H1 (cell line): ENCODE measurements at regions not wholly inside any gene's neighbourhood (a gene's known extent, or its start where the extent isn't known, plus 50 kb on each side); places are given as distances from the start of the nearest gene placed in this dataset.

ENCODE experiments used
- CTCF ChIA-PET: fragments of 300-600 bp; sonication (Branson Sonifier 250); formaldehyde crosslinking; loops from one replicate; lab custom pipeline; 2021; ENCODE audit not compliant: partially characterized antibody; lab: Charles Lee
- POLR2A ChIA-PET: fragments of 300-600 bp; sonication (Branson Sonifier 250); formaldehyde crosslinking; loops from one replicate; lab custom pipeline; 2021; ENCODE audit warnings: inconsistent platforms; ENCODE audit not compliant: partially characterized antibody; lab: Charles Lee
- DNase-seq, 2 experiments: peaks; one replicate each; pipeline versions ENCODE4 v3.0.0 to v3.0.0-alpha.2; 2010 to 2022; ENCODE audit warnings: low spot score in 2 of 2, low read depth in 1 of 2, mixed read lengths in 1 of 2
- FAIRE-seq: peaks from 2 replicates; lab custom pipeline; 2011; peaks lifted over from hg19 to GRCh38; lab: Jason Lieb, UNC
- H2AFZ ChIP-seq: 2 replicates; pipeline ENCODE4 v1.8.1; 2012; ENCODE audit warnings: low read length, inconsistent platforms
- H2AK5ac ChIP-seq: 2 replicates; pipeline ENCODE4 v1.6.1; 2013; ENCODE audit warnings: low read depth, low read length
- H2BK120ac ChIP-seq: replicated peaks from 2 replicates; pipeline ENCODE3; 2013; ENCODE audit warnings: low read depth, low read length, inconsistent platforms
- H2BK12ac ChIP-seq: 2 replicates; pipeline ENCODE4 v1.6.1; 2013; ENCODE audit warnings: low read depth, low read length
- H2BK15ac ChIP-seq: 2 replicates; pipeline ENCODE4 v1.6.1; 2013; ENCODE audit warnings: low read length
- H2BK20ac ChIP-seq: 2 replicates; pipeline ENCODE4 v1.6.1; 2013; ENCODE audit warnings: low read length
- H2BK5ac ChIP-seq: 2 replicates; pipeline ENCODE4 v1.6.1; 2013; ENCODE audit warnings: low read depth, low read length
- H3K14ac ChIP-seq: 2 replicates; pipeline ENCODE4 v1.6.1; 2013; ENCODE audit warnings: inconsistent platforms; ENCODE audit not compliant: insufficient read length
- H3K18ac ChIP-seq: 2 replicates; pipeline ENCODE4 v1.6.1; 2013; ENCODE audit warnings: low read length; ENCODE audit errors: extremely low read depth
- H3K23ac ChIP-seq: 2 replicates; pipeline ENCODE4 v1.6.1; 2013; ENCODE audit warnings: inconsistent platforms; ENCODE audit not compliant: insufficient read length
- H3K23me2 ChIP-seq: 2 replicates; pipeline ENCODE4 v1.6.1; 2013; ENCODE audit warnings: low read depth, low read length
- H3K27ac ChIP-seq: 2 replicates; pipeline ENCODE4 v1.6.1; 2011; ENCODE audit warnings: low read depth, low read length, inconsistent platforms
- H3K27me3 ChIP-seq, 4 experiments: replicated peaks in 1 of 4; 1 replicate in 1 of 4; 2 replicates in 3 of 4; pipeline versions ENCODE4 v1.6.1 to v1.8.1; 2011 to 2013; ENCODE audit warnings: low read length in 3 of 4, mild to moderate bottlenecking in 3 of 4, inconsistent platforms in 2 of 4, mixed read lengths in 2 of 4, moderate library complexity in 1 of 4; ENCODE audit not compliant: control insufficient read depth in 3 of 4, insufficient read depth in 3 of 4; ENCODE audit errors: extremely low read depth in 1 of 4
- H3K36me3 ChIP-seq, 4 experiments: 2 replicates each; pipeline versions ENCODE4 v1.6.1 to v1.8.1; 2011 to 2013; ENCODE audit warnings: mild to moderate bottlenecking in 4 of 4, low read length in 3 of 4, moderate library complexity in 2 of 4, control low read depth in 1 of 4, inconsistent platforms in 1 of 4; ENCODE audit not compliant: insufficient read depth in 4 of 4, control insufficient read depth in 2 of 4
- H3K4ac ChIP-seq: replicated peaks from 2 replicates; pipeline ENCODE3; 2013; ENCODE audit warnings: low read length, low read depth, mixed read lengths, inconsistent platforms; ENCODE audit not compliant: insufficient read length
- H3K4me1 ChIP-seq, 4 experiments: replicated peaks in 1 of 4; 1 replicate in 1 of 4; 2 replicates in 3 of 4; pipeline versions ENCODE4 v1.6.1 to v1.8.1; 2011 to 2013; ENCODE audit warnings: low read length in 3 of 4, inconsistent platforms in 2 of 4, mixed read lengths in 1 of 4; ENCODE audit not compliant: insufficient read depth in 4 of 4, control insufficient read depth in 3 of 4
- H3K4me2 ChIP-seq, 2 experiments: 2 replicates each; pipeline versions ENCODE4 v1.6.1 to v1.8.1; 2011 to 2013; ENCODE audit warnings: low read depth in 2 of 2, low read length in 2 of 2, control low read depth in 1 of 2, inconsistent platforms in 1 of 2, mild to moderate bottlenecking in 1 of 2; ENCODE audit not compliant: insufficient read depth in 1 of 2
- H3K4me3 ChIP-seq, 4 experiments: fragments of 200-600, 300-600 bp in 1 of 4; sonication (generic), shearing (Covaris generic), sonication (Bioruptor Twin) in 1 of 4; 2 replicates each; pipeline versions ENCODE4 v1.5.1 to v1.8.1; 2011 to 2016; ENCODE audit warnings: low read length in 4 of 4, low read depth in 3 of 4, control low read depth in 2 of 4, inconsistent platforms in 2 of 4, mild to moderate bottlenecking in 2 of 4, mixed read lengths in 1 of 4, moderate library complexity in 1 of 4; ENCODE audit not compliant: insufficient read depth in 2 of 4; ENCODE audit errors: extremely low read depth in 1 of 4
- H3K56ac ChIP-seq: replicated peaks from 2 replicates; pipeline ENCODE3; 2013; ENCODE audit warnings: low read depth, mild to moderate bottlenecking, mixed read lengths, low read length, inconsistent platforms; ENCODE audit not compliant: insufficient read length
- H3K79me1 ChIP-seq: 2 replicates; pipeline ENCODE4 v1.6.1; 2013; ENCODE audit warnings: low read depth, low read length, control low read depth
- H3K79me2 ChIP-seq, 2 experiments: 2 replicates each; pipeline versions ENCODE4 v1.6.1 to v1.8.1; 2012 to 2013; ENCODE audit warnings: low read length in 2 of 2, mild to moderate bottlenecking in 2 of 2, inconsistent platforms in 1 of 2; ENCODE audit not compliant: insufficient read depth in 2 of 2, control insufficient read depth in 1 of 2
- H3K9ac ChIP-seq, 4 experiments: replicated peaks in 1 of 4; 1 replicate in 1 of 4; 2 replicates in 3 of 4; pipeline versions ENCODE4 v1.6.1 to v1.8.1; 2011 to 2013; ENCODE audit warnings: low read depth in 3 of 4, low read length in 3 of 4, control low read depth in 2 of 4, mild to moderate bottlenecking in 2 of 4, moderate library complexity in 2 of 4, inconsistent platforms in 1 of 4; ENCODE audit errors: extremely low read depth in 1 of 4
- H3K9me3 ChIP-seq, 2 experiments: 2 replicates each; pipeline versions ENCODE4 v1.6.1 to v1.8.1; 2012 to 2013; ENCODE audit warnings: mild to moderate bottlenecking in 2 of 2, moderate library complexity in 2 of 2, control low read depth in 1 of 2, inconsistent platforms in 1 of 2, low read depth in 1 of 2, low read length in 1 of 2, mixed read lengths in 1 of 2; ENCODE audit not compliant: insufficient read depth in 2 of 2
- H4K20me1 ChIP-seq, 2 experiments: replicated peaks in 1 of 2; 2 replicates each; pipeline versions ENCODE3 to v1.8.1; 2011 to 2013; ENCODE audit warnings: inconsistent platforms in 2 of 2, low read length in 2 of 2, mild to moderate bottlenecking in 1 of 2; ENCODE audit not compliant: insufficient read depth in 2 of 2, control insufficient read depth in 1 of 2
- H4K5ac ChIP-seq: 2 replicates; pipeline ENCODE4 v1.6.1; 2013; ENCODE audit warnings: low read length, low read depth, mixed read lengths, inconsistent platforms; ENCODE audit not compliant: insufficient read length
- H4K8ac ChIP-seq: 2 replicates; pipeline ENCODE4 v1.8.0; 2013; ENCODE audit warnings: mild to moderate bottlenecking, moderate library complexity, low read length, inconsistent platforms; ENCODE audit not compliant: insufficient read depth; ENCODE audit errors: extremely low read depth
- H4K91ac ChIP-seq: replicated peaks from 2 replicates; pipeline ENCODE3; 2013; ENCODE audit warnings: low read length, mixed read lengths, inconsistent platforms; ENCODE audit not compliant: insufficient read length
- CBX8 ChIP-seq: fragments of 300-800, 300-1000 bp; sonication (generic); IDR thresholded peaks from 2 replicates; pipeline ENCODE4 v1.7.1; 2016; ENCODE audit warnings: low read depth, low read length, borderline replicate concordance
- POU5F1 ChIP-seq: IDR thresholded peaks from 2 replicates; pipeline ENCODE4 v1.6.1; 2011; ENCODE audit warnings: low read depth, mild to moderate bottlenecking, low read length, moderate library complexity
- WGBS, 2 experiments: shearing (Covaris generic) in 1 of 2; methylation state at CpG; one replicate each; pipeline versions ENCODE4 v1.1.6 to v1.1.7; 2013 to 2015; ENCODE audit warnings: low lambda C conversion rate in 2 of 2, mixed read lengths in 2 of 2, inconsistent platforms in 1 of 2, low coverage in 1 of 2, missing lambda C conversion rate in 1 of 2; ENCODE audit not compliant: insufficient replicate concordance in 2 of 2, insufficient coverage in 1 of 2, insufficient read length in 1 of 2; ENCODE audit errors: extremely low coverage in 1 of 2, missing lambda C conversion rate in 1 of 2; 5-methylcytosine and 5-hydroxymethylcytosine counted together

GRCh38 chrX:129145385-129145784 is 377.9 kb downstream of the SMARCA1 start:
- FAIRE-seq (no peak), DNase-seq (no peak)
- H3K4me3 ChIP-seq: no peak overlapping the region
- no peak overlapping the region for H4K91ac ChIP-seq
- no peak overlapping the region for H4K5ac ChIP-seq
- no peak overlapping the region for H2BK15ac ChIP-seq
- no peaks in the 10 kb centered on the region for H3K4me1 ChIP-seq
- no peak overlapping the region for H2BK12ac ChIP-seq
- H4K8ac ChIP-seq: no peak overlapping the region
- no peak overlapping the region for H2BK5ac ChIP-seq
- H3K23me2 ChIP-seq: no peaks in the 10 kb centered on the region
- H3K9ac ChIP-seq: no peak overlapping the region
- no peak overlapping the region for H3K4me2 ChIP-seq
- no peak overlapping the region for H2AFZ ChIP-seq
- no peak overlapping the region for H2BK120ac ChIP-seq
- no peaks in the 10 kb centered on the region for H3K79me2 ChIP-seq
- POLR2A ChIA-PET: no interaction called here
- no peaks in the 10 kb centered on the region for H3K27me3 ChIP-seq
- no peak overlapping the region for H3K56ac ChIP-seq
- no peak overlapping the region for H2BK20ac ChIP-seq
- no peaks in the 10 kb centered on the region for H4K20me1 ChIP-seq
- CTCF ChIA-PET: interaction anchor here (1.8 kb wide), 1 partner anchor 10 kb away, joined by 4 read pairs; no protein-coding TSS in a partner anchor
- no peak overlapping the region for H3K27ac ChIP-seq
- TF ChIP-seq CBX8 (no peak), POU5F1 (no peak)
- no peak overlapping the region for H3K23ac ChIP-seq
- WGBS, 2 experiments: 57% methylated on average over 2 of the region's 2 CpGs; no CpG with 5 or more reads in 1 of the 2 experiments
- H3K79me1 ChIP-seq: no peaks in the 10 kb centered on the region
- no peak overlapping the region for H3K4ac ChIP-seq
- H3K9me3 ChIP-seq: no peaks in the 10 kb centered on the region
- H3K14ac ChIP-seq: no peak overlapping the region
- no peaks in the 10 kb centered on the region for H3K36me3 ChIP-seq
- H2AK5ac ChIP-seq: no peak overlapping the region
- no peak overlapping the region for H3K18ac ChIP-seq
